Stimulated activated CD4-positive, alpha-beta T cell treated with anti-CD3 and anti-CD28 coated beads, TNF-alpha, amount 100 ng/mL, for 4 hours (primary cell): ENCODE measurements at regions not wholly inside any gene's neighbourhood (a gene's known extent, or its start where the extent isn't known, plus 50 kb on each side); places are given as distances from the start of the nearest gene placed in this dataset.

ENCODE experiments used
- DNase-seq, 3 experiments: peaks; one replicate each; pipeline ENCODE4 v3.0.0-alpha.2; 2020; ENCODE audit warnings: low read depth in 3 of 3

- no peak for DNase-seq
Observed at GRCh38 chr2:145597809-145598208, 1077.9 kb upstream of the ZEB2 start.

DNA sequence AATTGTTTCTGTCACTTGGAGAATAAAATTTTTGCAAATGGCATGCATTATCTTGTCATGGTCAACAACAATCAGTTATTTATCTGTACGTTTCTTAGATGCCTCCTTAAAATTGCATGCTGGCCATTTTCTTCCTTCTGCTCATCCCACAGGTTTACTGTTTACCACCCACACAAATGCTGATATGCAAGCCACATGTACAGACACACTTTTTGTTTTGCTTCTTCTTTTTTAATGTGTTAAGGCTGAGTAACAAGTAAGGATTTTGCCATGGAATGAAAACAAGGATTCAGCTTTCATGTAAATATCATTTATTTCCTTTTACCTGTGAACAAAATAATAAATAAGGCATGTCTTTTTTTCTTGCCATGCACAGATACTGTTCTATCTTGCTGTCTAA is 1077.1 kb upstream of the ZEB2 start:
- DNase-seq: no peak

DNA sequence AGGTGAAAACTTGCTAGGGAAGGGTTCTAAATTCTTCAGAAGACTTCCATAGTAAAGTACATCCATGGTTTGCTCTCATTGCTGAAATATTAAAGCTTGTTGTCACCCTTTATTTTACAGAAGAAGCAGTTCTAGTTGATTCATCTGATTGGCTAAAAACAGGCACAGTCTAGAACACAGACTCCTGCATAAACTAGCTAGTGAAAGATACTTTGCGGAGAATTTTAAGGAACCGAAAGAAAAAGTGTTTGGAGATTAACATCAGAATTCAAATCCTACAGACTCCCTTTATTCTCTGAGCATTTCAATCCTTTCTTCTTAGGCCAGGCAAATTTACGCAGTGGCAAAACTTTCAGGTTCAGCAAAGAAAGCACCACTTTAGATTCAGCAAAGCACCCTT is 1076.5 kb upstream of the ZEB2 start:
- no peak for DNase-seq

- no peak for DNase-seq
Observed at GRCh38 chr2:145595296-145595695, 1075.4 kb upstream of the ZEB2 start.

GRCh38 chr2:145593991-145594614 is 1074.2 kb upstream of the ZEB2 start:
- DNase-seq: no peak

DNA sequence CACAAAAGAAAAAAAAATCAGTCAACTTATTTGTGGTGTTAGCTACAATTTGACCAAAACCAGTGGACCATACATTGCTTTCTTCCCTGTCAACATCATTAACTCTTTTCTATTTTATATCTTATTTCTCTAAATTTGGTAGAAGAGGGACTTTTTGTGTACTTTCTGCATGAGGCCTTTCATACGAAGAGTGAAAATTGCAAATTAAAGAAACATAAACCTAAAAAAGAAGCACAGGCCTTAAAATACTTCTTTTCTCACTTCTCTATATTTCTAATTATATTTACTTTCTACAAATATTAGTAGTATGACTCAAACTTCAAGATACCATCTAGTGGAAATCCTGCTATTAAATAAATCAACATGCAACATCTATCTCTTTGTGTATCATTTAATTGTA is 1073.4 kb upstream of the ZEB2 start:
- no peak for DNase-seq

- DNase-seq: no peak
Observed at GRCh38 chr2:145592361-145592760, 1072.4 kb upstream of the ZEB2 start.

DNA sequence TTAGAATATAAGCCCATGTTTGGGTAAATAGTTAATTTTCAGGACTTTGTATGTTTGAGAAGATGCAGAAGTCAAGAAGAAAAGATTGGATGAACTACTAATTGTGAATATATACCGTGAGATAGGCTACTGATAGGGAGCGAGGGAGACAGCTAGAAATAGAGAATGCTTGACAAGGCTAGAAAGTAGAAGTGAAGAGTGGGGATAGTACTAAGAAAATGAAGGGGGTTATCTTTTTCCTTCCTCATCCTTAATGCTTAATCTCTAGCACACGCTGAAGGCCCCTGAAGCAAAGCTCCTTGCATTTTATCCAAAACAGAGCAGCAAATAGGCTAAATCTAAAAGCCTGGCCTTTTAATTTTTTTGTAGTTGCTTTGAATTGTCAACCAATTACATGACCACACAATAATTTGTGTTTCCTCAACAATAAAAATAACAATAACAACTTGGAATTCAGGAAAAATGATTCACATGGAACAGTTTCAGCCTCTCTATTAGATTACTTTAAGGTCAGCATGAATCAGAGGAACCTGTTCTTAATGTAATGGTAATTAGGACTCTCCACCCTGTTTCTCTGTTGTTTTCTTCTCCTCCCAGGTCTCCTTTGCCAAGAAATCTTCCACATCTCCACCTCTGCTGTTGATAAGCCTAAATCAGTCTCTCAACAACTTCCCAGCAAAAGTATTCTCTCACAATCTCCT is 1071.3 kb upstream of the ZEB2 start:
- DNase-seq: no peak

- DNase-seq: no peak
Observed at GRCh38 chr2:145587922-145588321, 1068.0 kb upstream of the ZEB2 start.

DNA sequence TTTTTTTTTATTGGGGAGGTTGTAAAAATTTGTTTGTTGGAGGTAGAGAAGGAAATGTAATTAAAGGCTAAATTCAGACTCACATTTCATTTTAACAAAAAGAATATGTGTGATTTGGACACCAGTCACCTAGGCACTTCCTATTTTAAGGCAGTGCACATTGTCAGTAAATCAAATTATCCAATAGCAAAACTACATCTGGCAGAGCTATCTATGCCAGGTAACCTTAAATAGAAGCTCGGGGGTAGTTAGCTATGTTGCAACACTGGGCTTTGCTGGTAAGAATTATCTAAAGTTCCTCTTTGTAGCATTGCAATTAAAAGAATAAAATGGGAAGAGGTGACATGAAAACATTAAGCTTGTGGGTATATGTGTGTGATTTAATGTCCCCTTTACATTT is 1064.4 kb upstream of the ZEB2 start:
- no peak for DNase-seq

DNA sequence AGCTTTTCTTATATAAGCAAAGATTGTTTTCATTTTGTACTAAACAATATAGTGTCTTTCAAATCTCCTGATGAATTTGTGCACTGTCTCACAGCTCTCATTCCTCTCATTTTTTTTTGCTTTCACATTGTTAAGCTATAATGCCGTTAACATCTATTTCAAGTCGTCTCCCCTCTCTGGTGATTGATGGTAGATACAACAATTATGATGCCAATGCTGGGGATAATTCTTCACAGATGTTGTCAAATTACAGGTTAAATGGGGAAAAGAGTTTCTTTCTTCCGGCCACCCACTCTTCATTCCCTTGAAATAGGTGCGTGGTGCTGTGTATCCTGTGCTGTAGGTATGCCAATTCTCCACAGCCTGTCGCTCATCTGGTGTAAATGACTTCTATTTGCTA is 1053.7 kb upstream of the ZEB2 start:
- DNase-seq: no peak

- DNase-seq: no peak
Observed at GRCh38 chr2:145572238-145572637, 1052.3 kb upstream of the ZEB2 start.

- no peak for DNase-seq
Observed at GRCh38 chr2:145569108-145569507, 1049.2 kb upstream of the ZEB2 start.

DNA sequence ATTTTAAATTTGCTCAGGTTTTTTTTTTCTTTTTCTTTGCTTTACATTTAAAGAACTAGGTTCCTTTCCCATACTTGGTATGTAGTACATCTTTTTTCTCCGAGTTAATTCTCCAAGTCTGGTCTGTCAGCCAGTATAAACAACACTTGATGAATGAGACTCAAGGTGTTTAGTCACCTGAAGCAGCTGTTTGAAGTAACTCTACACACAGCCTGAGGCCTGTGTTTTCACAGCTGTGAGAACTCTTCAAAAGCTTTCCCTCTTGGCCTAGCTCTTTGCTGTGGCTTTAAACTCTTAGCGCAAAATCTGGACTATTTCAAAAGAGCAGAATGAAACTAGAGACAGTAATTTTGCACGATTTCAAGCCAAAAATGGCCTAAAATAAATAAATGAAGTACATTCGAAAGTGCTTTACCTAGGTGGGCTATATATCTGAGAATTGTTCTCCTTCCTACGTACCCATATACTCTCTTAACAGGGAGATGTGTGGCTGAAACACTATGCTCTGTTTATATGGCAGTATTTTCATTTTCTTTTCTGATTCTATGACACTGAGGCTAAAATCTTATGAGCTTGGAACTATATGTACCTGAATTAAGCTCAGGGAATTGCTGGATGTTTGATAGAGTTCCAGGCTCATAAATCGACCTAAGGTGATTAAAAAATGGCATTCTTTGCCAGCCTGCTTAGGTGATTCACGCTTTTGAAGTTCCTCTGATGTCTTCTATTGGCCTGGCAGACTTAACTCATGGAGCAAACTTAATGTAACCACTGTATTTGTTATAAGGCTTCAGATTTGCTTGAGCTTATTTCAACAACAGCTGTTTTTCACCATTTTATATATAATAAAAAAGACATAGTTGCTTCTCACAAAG is 1044.1 kb upstream of the ZEB2 start:
- DNase-seq: no peak

GRCh38 chr2:145561152-145561551 is 1041.2 kb upstream of the ZEB2 start:
- DNase-seq: no peak

- DNase-seq: no peak
Observed at GRCh38 chr2:145558617-145559350, 1038.9 kb upstream of the ZEB2 start.

GRCh38 chr2:145555360-145555759 is 1035.4 kb upstream of the ZEB2 start:
- DNase-seq: no peak

DNA sequence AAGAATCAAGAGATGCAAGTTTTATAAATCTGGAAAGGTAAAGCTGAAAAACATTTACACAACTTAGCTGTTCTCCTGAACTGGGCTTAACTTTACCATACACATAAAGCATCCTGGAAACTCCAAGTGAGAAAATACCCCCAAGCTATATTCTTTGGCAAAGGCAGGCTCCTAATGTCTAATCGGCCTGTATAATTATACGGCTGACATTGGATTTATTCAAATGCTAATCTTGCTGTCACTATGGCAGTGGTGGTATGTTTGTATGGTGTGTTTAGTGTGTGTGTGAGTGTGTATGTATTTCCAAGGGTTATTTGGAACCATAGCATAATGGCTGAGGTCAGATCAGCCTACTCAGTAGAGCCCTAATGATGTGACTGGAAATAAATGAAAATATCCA is 1031.8 kb upstream of the ZEB2 start:
- DNase-seq: no peak

DNA sequence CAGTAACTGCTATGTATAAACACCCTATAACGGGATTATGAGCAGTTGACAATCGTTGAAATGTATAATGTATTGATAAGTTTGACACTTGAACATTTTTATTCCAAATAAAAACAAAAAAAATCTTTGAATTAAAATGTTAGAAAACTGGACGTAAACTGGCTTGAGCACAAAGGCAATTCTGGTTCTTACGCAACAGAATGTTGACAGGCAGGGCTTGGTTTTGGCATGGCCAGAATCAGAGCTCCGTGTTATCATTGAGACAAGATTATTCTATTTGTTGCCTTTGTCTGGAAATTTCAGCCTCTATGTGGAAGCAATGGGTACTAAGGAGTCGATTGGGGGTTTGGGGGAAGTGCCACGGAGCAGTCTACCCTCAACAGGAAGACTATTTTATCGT is 1028.6 kb upstream of the ZEB2 start:
- DNase-seq: no peak

- DNase-seq: no peak
Observed at GRCh38 chr2:145547620-145548019, 1027.7 kb upstream of the ZEB2 start.

DNA sequence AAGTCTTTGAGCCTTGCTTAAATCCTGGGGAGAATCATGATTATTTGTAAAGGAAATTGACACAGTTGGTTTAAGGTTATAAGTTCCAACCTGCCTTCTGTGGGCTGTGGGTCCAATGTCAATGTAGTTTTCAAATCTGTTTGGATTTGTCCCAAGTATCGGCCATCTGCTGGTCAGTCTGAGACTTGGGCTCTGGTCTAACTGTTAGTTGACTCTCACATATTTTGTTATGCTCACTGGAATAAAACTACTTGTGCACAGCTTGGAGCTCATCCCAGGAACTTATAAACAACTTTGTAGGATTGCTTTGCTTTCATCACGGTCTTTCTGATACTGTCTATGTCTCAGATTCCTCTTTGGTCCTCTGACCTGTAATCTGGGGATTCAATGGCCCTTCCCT is 1026.2 kb upstream of the ZEB2 start:
- no peak for DNase-seq

- no peak for DNase-seq
Observed at GRCh38 chr2:145543856-145544255, 1023.9 kb upstream of the ZEB2 start.
